GM21528 (cell line): ENCODE measurements at regions not wholly inside any gene's neighbourhood (a gene's known extent, or its start where the extent isn't known, plus 50 kb on each side); places are given as distances from the start of the nearest gene placed in this dataset.

Experiments
- ATAC-seq: cut with Tn5 transposase; IDR thresholded peaks from one replicate; pipeline ENCODE4 v1.9.1; 2021; ENCODE audit warnings: mild to moderate bottlenecking, moderate library complexity; ENCODE audit not compliant: unreplicated experiment, low FRiP score

DNA sequence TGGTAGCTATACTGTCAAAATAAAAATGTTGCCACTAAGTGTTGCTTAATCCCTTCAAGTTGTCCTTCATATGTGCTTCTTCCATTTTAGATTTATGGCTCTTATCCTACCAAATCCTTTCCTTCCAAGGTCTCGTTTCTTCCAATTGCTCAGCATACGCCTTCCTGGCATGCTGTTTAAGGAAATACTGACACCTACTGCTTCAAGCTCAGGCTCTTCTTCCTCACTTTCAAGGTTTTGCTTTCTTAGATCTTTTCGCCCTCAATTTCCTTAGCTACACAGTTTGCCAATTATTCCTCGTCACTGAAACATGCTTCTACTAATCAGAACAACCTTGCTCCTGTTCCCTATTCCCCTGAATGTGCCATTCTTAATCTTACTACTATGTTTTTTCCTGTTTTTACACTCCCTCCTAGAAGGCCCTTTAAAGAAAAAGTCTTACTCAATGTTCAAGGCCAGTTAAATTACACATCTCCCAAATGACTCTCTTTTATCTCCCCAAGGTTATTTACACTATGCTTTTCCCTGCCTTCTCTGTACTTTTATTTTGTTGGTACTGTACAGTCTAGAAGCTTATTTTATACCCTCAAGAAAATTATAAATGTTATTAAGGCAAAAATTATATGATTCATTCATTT, 343.1 kb downstream of the MZT1 start:
- ATAC-seq, result no peak

DNA sequence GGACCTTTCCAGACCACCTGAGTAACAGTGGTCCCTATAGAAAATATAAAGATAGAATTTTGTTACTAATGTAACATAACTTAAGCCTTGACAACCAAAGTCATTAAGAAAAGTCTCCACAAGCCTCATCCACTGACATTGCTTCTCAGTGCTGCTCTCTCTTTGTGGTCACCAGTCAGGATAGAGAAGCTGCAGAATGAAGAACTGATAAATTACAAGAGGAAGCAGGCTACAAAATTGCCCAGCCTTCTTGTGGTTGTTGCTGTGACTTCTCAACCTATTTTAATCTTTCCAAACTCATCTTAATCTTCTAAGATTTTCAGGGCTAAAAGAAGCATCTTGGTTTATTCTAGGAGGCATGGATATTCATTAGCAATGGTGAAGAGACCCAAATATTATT, 343.8 kb downstream of the MZT1 start:
- no peak for ATAC-seq

DNA sequence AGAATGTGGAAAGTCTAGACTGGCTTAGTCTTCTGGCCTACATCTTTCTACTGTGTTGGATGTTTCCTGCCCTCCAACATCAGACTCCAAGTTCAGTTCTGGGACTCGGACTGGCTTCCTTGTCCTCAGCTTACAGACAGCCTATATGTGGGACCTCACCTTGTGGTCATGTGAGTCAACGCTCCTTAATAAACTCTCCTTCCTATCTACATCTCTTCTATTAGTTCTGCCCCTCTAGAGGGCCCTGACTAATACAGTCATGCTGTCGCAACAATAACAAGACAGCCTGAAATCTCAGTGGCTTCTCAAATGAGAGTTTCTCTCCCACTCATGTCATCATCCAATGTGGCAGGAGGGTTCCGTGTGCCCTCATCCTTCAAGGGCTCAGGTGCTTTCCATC, 347.8 kb downstream of the MZT1 start:
- no peak for ATAC-seq

DNA sequence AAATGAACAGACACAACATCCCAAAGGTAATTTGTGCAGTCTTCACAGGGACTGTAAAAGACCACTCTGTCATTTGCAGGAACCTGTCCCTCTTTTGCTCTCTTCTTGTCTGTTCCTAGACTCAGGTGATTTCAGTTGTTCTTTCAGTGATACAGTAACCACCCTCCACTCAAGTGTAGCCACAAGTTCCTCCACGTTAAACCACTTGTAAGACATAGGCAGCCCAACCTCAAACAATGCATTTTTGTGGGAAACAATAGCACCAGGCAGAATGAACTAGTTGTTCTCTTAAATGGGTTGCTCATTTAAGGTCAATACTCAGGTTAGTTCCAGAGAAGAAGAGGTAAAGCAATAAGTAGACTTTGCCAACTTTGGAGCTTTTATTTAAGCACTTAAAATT, 359.4 kb downstream of the MZT1 start:
- ATAC-seq, result no peak

- ATAC-seq, result no peak
These were observed 380.7 kb downstream of the MZT1 start for GRCh38 chr13:72346716-72347115.

GRCh38 chr13:72342364-72342763, 385.1 kb downstream of the MZT1 start:
- ATAC-seq, result no peak

GRCh38 chr13:72341904-72342303, 385.5 kb downstream of the MZT1 start:
- ATAC-seq, result no peak

- no peak for ATAC-seq
These were observed 409.9 kb downstream of the MZT1 start for GRCh38 chr13:72317346-72318109.

DNA sequence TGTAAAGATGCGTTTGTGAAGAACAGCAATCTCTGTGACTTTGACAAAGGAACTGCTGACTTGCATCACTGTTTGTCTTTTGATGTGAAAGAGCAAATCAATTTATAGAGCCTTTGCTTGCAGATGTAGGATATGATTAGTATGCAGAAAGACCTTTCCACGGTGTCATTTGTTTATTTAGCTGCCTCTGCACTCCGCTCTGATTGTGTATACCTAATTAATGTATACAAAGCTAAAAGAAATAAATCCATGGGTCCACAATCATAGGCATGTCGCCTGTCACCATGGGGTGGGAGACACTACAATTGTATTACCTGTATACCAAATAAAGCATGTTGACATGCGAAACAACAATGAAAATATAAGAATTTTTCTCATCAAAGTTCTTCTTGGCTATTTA, 410.7 kb downstream of the MZT1 start:
- ATAC-seq, result no peak

GRCh38 chr13:72315312-72315711, 412.1 kb downstream of the MZT1 start:
- no peak for ATAC-seq

DNA sequence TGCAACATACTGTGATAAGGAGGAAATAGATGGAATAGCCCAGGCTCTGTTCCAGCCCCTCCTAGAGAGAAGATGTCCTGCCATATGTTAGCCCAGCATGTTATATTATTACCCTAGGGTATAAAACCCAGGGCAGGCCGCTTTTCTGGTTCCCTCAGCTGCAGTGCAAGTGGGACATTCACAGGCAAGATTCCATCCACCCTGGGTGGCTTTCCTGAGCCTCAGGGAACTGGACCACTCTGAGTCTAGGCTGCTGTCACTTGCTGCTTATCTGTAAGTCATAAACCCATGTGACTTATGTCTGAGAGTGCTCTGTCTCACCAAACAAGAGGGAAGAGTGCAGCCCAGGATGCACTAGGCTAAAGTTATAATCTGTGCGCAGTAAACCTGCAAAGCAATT, 413.2 kb downstream of the MZT1 start:
- ATAC-seq, result no peak

GRCh38 chr13:72313546-72313945, 413.9 kb downstream of the MZT1 start:
- ATAC-seq, result no peak

GRCh38 chr13:72303941-72304746, 423.3 kb downstream of the MZT1 start:
- no peak for ATAC-seq

- ATAC-seq, result no peak
These were observed 429.2 kb upstream of the DACH1 start for GRCh38 chr13:72296246-72296645.

GRCh38 chr13:72295153-72295552, 428.1 kb upstream of the DACH1 start:
- no peak for ATAC-seq

DNA sequence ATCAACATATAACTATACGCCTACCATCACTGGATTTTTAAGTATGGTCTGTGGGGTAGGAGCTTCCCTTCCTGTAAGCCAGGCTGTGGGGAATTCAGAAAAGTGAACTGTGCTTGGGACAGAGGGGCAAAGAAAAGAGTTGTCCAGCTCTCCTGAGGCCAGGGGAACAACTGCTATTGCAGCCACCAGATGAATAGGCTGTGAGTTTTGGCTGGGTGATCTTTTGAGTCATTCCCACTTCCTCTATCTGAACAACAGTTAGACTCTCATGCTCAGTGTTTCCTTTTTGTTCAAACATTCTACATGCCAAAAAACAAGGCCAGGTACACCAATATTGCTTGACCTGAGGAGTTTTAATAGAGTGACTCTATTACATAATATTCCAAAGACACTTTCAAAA, 426.2 kb upstream of the DACH1 start:
- ATAC-seq, result no peak

- no peak for ATAC-seq
These were observed 424.1 kb upstream of the DACH1 start for GRCh38 chr13:72290962-72291681.

- ATAC-seq, result no peak
These were observed 419.4 kb upstream of the DACH1 start for GRCh38 chr13:72286421-72286820.

GRCh38 chr13:72284791-72285190, 417.8 kb upstream of the DACH1 start:
- ATAC-seq, result no peak

DNA sequence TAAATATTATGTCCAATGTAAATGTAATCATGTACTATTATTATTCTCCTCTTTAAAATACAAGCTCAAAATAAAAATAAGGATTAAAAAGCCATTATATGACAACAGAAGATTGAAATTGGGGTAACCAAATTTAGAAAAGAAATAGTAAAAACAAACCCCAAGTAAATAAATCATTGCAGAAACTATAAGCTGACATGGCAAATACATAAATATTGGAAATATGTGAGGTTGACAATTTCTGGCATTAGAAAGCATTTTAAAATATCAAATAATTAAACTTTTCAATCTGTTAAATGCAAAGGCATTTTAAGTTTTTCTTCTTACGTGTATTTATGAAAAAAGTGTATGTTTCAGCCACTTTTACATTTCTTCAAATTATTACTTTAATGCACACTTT, 394.7 kb upstream of the DACH1 start:
- no peak for ATAC-seq

GRCh38 chr13:72259528-72259927, 392.5 kb upstream of the DACH1 start:
- no peak for ATAC-seq
